ENCODE measurements at regions not wholly inside any gene's neighbourhood (a gene's known extent, or its start where the extent isn't known, plus 50 kb on each side); places are given as distances from the start of the nearest gene placed in this dataset.

DNA sequence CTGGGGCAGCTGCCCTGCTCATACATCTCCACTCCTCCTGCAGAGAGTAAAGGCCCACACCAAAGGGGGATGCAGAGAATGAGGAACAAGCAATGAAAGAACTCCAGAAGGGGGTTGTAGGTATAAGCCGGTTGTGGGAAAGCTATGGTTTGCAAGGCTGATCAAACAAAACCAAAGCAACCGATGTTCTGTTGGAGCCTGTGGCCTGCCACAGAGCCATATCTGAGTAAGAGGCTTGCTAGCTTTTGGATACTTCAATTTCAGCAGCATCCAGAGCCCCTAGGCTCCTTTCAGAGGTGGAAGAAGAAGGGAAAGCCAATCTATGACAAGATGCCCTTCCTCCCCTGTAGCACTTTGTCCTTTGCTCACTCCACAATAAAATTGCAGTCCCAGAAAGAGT is 163.2 kb downstream of the RRAGC start:
- Histone ChIP-seq H3K27me3 (ENCODE audit: insufficient read depth, poor library complexity, severe bottlenecking) (peaks cover 2% of the 10 kb centered on the region), H3K4me3 (replicated peaks; ENCODE audit: insufficient read depth, low read length) (no peak overlapping the region), H3K27ac (replicated peaks) (no peak overlapping the region)
- TF ChIP-seq, protein P1, sequence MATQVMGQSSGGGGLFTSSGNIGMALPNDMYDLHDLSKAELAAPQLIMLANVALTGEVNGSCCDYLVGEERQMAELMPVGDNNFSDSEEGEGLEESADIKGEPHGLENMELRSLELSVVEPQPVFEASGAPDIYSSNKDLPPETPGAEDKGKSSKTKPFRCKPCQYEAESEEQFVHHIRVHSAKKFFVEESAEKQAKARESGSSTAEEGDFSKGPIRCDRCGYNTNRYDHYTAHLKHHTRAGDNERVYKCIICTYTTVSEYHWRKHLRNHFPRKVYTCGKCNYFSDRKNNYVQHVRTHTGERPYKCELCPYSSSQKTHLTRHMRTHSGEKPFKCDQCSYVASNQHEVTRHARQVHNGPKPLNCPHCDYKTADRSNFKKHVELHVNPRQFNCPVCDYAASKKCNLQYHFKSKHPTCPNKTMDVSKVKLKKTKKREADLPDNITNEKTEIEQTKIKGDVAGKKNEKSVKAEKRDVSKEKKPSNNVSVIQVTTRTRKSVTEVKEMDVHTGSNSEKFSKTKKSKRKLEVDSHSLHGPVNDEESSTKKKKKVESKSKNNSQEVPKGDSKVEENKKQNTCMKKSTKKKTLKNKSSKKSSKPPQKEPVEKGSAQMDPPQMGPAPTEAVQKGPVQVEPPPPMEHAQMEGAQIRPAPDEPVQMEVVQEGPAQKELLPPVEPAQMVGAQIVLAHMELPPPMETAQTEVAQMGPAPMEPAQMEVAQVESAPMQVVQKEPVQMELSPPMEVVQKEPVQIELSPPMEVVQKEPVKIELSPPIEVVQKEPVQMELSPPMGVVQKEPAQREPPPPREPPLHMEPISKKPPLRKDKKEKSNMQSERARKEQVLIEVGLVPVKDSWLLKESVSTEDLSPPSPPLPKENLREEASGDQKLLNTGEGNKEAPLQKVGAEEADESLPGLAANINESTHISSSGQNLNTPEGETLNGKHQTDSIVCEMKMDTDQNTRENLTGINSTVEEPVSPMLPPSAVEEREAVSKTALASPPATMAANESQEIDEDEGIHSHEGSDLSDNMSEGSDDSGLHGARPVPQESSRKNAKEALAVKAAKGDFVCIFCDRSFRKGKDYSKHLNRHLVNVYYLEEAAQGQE (IDR thresholded peaks at IDR 0.05; ENCODE audit: insufficient replicate concordance, low read depth): no peak
- TF ChIP-seq, protein P2, sequence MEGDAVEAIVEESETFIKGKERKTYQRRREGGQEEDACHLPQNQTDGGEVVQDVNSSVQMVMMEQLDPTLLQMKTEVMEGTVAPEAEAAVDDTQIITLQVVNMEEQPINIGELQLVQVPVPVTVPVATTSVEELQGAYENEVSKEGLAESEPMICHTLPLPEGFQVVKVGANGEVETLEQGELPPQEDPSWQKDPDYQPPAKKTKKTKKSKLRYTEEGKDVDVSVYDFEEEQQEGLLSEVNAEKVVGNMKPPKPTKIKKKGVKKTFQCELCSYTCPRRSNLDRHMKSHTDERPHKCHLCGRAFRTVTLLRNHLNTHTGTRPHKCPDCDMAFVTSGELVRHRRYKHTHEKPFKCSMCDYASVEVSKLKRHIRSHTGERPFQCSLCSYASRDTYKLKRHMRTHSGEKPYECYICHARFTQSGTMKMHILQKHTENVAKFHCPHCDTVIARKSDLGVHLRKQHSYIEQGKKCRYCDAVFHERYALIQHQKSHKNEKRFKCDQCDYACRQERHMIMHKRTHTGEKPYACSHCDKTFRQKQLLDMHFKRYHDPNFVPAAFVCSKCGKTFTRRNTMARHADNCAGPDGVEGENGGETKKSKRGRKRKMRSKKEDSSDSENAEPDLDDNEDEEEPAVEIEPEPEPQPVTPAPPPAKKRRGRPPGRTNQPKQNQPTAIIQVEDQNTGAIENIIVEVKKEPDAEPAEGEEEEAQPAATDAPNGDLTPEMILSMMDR (IDR thresholded peaks at IDR 0.05; ENCODE audit: insufficient read depth, low read length): no peak
- TF ChIP-seq POLR2AphosphoS5 (IDR thresholded peaks at IDR 0.05; ENCODE audit: low read depth): no peak
- no peak for TF ChIP-seq GABPA (IDR thresholded peaks at IDR 0.05; ENCODE audit: low read depth)
- no peak for DNase-seq (ENCODE audit: low read depth in 1 of 2, low spot score in 1 of 2)

DNA sequence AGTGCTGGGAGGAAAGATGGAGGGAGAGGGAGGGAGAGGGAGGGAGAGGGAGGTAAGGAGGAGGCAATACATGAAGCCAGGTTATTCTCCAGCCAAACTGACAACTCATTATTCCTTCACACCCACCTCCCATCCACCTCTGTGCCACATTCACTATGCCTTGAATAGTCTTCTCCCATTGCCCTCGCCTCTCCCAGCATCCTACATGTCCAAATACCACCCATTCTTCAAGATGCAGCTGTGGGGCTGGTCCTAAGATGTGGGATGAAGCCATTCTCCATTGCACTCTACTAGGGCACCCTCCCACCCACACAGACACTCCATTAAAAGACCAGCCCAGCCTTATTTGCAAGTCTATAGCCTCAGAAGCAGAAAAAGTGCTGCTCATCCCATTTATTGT is 165.8 kb downstream of the RRAGC start:
- no peak for DNase-seq (ENCODE audit: low read depth in 1 of 2, low spot score in 1 of 2)
- peaks cover 2% of the 10 kb centered on the region for H3K27me3 ChIP-seq (ENCODE audit: insufficient read depth, poor library complexity, severe bottlenecking)
- H3K27ac ChIP-seq (replicated peaks): no peak overlapping the region
- TF ChIP-seq, protein P1 (IDR thresholded peaks at IDR 0.05; ENCODE audit: insufficient replicate concordance, low read depth): no peak
- H3K4me3 ChIP-seq (replicated peaks; ENCODE audit: insufficient read depth, low read length): no peak overlapping the region

DNA sequence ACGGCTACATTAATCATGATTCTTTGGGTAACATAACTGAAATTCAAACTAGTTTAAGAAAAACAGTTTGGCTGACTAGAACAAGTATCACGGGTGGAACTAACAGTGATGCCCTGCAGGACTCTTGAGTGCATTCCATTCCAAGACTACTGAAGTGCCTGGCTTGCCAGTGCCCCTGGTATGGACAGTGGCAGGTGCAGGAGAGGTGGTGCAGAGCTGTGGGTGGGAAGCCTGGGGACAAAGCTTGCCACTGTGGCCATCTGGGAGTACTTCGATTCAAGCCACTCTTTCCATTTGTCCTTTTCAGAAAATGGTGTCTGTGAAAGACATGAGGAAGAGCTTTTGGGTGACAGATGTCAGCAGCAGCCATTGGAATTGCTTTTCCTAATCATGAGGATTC is 166.5 kb downstream of the RRAGC start:
- no peak for DNase-seq (ENCODE audit: low read depth in 1 of 2, low spot score in 1 of 2)
- no peak overlapping the region for H3K4me3 ChIP-seq (replicated peaks; ENCODE audit: insufficient read depth, low read length)
- peaks cover 2% of the 10 kb centered on the region for H3K27me3 ChIP-seq (ENCODE audit: insufficient read depth, poor library complexity, severe bottlenecking)
- TF ChIP-seq GABPA (IDR thresholded peaks at IDR 0.05; ENCODE audit: low read depth) (no peak), POLR2AphosphoS5 (IDR thresholded peaks at IDR 0.05; ENCODE audit: low read depth) (no peak), SPI1 (IDR thresholded peaks at IDR 0.05; ENCODE audit: borderline replicate concordance, low read depth) (no peak)
- TF ChIP-seq, protein P1 (IDR thresholded peaks at IDR 0.05; ENCODE audit: insufficient replicate concordance, low read depth): no peak
- TF ChIP-seq, protein P2 (IDR thresholded peaks at IDR 0.05; ENCODE audit: insufficient read depth, low read length): no peak
- no peak overlapping the region for H3K27ac ChIP-seq (replicated peaks)

Measured in HL-60 (cell line).